Retina (tissue), 1 donor: ENCODE measurements at regions not wholly inside any gene's neighbourhood (a gene's known extent, or its start where the extent isn't known, plus 50 kb on each side); places are given as distances from the start of the nearest gene placed in this dataset.
"Not testable (repeated sequence)": the region's sequence is repeated elsewhere in the genome, so short reads cannot be mapped to it uniquely, and the experiment has no call there.

Source experiments
- DNase-seq: peaks from one replicate; pipeline ENCODE4 v3.0.0-alpha.2; 2016

DNA sequence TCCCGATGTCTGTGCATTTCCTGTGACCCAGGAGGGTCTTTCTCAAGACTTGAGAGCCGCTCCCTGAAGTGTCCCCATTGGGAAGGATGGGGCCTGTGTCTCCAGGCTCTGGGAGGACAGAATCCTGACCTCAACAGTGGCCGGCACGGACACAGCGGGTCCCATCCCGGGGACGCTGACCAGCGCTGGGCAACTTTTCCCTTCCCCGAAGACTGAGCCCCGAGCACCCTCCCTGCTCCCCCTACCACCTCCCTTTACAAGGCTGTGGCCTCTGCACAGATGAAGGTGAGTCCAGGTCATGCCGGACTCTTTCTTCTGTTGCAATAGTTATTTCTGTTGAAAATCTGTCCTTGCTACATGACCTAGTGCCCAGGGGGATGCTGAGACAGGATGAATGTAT lies 135.7 kb downstream of the TMEM121 start:
- DNase-seq = not testable (repeated sequence)

DNA sequence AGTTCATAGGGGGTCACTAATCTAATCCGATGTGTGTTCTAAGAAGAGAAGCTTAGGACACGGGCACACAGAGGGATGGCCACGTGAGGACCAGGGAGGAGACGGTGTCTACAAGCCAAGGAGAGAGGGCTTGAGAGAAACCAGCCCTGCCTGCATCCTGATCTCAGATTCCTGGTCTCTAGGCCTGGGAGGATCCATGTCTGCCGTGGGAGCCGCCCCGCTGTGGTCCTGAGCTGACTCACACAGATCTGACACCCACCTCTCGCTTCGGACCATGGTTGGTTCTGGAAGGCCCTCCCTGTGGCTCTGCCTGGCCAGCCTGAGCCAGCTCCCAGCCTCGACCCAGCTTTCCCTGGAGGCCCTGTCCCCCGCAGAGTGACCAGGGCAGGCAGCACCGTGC lies 136.2 kb downstream of the TMEM121 start:
- DNase-seq = not testable (repeated sequence)

DNA sequence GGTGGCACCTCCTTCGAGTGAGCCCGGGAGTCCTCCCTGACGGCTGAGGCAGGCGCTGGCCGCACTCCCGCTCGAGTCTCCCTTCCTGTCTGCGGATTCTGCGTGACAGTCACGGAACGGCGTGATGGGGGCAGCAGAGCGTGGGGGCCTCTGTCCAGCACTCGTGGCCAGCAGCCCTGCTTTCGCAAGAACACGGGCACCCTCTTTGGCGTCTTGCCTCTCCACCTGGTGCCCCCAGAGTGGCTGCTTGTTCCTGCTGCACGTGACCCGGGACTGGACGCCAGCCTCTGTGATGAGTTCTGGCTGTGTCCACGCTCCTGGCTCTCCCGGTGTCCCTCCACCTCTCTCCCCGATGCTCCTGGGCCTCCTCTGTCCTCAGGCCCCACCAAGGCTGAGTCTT lies 136.9 kb downstream of the TMEM121 start:
- DNase-seq = not testable (repeated sequence)

DNA sequence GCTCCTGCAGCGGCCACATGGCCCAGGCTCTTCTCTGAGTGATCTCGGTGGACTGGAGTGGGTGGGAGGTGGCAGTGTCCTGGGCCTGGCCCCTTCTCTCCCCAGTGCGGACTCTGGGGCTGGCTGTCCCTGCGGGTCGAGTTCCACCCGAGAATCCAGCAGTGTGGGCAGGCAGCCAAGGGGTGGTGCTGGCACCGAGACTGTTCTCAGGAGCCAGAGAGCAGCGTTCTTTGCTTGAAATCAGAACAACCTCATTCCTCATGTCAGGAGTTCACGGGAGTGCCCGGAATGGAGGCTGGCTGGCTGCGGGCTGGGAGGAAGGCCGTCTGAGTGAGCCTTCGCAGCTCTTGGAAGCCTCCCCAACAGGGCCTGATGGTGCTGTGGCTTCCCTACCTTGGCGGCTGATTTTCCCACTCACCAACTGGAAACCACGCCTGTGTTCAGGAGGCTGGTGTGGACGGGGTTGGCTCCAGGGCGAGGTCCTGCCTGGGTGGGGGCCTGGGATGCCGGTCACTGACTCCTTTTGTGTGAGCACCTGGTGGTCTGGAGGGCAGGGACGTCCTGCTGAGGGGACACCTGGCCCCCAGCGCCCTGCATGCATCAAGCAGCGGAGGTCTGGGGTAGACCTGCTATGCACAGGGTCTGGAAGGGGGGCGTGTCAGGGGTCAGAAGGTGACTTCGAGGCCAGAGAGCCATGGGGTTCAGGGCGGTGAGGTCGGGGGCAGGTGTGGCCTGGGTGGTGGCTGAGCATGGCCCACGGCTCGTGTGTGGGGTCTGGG lies 137.6 kb downstream of the TMEM121 start:
- not testable (repeated sequence) for DNase-seq

DNA sequence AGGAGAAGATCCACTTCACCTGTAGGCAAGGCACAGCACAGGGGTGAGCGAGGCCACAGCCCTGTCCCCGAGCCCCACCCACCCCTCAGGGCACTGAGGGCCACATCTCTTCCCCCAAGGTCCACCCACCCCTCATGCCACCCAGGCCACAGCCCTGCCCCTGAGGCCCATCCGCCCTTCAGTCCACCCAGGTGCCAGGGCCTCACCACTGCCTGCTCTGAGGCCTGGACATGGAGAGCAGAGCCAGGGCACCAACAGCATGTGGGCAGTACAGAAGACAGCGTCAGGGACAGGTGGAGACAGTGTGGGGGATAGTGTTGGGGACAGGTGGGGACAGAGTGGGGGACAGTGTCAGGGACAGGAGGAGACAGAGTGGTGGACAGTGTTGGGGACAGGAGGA lies 138.3 kb downstream of the TMEM121 start:
- no peak for DNase-seq

DNA sequence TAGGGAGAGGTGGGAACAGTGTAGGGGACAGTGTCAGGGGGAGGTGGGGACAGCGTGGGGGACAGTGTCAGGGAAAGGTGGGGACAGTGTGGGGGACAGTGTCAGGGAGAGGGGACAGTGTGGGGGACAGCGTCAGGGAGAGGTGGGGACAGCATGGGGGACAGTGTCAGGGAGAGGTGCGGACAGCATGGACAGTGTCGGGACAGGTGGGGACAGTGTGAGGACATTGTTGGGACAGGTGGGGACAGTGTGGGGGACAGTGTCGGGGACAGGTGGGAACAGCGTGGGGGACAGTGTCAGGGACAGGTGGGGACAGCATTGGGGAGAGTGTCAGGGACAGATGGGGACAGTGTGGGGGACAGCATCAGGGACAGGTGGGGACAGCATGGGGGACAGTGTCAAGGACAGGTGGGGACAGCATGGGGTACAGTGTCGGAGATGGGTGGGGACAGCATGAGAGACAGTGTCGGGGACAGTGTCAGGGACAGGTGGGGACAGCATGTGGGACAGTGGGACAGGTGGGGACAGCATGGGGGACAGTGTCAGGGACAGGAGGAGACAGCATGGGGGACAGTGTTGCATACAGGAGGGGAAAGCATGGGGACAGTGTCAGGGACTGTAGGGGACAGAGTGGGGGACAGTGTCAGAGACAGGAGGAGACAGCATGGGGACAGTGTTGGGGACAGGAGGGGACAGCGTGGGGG lies 139.0 kb downstream of the TMEM121 start:
- no peak for DNase-seq

DNA sequence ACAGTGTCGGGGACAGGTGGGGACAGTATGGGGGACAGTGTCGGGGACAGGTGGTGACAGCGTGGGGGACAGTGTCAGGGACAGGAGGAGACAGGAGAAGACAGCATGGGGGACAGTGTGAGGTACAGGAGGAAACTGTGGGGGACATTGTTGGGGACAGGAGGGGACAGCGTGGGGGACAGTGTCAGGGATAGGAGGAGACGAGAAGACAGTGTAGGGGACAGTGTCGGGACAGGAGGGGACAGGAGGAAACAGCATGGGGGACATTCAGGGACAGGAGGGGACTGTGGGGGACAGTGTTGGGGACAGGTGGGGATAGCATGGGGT lies 139.5 kb downstream of the TMEM121 start:
- no peak for DNase-seq

DNA sequence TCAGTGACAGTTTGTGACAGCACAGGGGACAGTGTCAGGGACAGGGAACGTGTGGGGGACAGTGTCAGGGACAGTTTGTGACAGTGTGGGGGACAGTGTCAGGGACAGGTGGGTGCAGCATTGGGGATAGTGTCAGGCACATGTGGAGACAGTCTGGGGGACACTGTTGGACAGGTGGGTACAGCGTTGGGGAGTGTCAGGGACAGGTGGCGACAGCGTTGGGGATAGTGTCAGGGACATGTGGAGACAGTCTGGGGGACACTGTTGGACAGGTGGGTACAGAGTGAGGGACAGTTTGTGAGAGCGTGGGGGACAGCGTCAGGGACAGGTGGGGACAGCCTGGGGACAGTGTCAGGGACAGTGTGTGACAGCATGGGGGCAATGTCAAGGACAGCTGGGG lies 140.0 kb downstream of the TMEM121 start:
- DNase-seq = no peak

DNA sequence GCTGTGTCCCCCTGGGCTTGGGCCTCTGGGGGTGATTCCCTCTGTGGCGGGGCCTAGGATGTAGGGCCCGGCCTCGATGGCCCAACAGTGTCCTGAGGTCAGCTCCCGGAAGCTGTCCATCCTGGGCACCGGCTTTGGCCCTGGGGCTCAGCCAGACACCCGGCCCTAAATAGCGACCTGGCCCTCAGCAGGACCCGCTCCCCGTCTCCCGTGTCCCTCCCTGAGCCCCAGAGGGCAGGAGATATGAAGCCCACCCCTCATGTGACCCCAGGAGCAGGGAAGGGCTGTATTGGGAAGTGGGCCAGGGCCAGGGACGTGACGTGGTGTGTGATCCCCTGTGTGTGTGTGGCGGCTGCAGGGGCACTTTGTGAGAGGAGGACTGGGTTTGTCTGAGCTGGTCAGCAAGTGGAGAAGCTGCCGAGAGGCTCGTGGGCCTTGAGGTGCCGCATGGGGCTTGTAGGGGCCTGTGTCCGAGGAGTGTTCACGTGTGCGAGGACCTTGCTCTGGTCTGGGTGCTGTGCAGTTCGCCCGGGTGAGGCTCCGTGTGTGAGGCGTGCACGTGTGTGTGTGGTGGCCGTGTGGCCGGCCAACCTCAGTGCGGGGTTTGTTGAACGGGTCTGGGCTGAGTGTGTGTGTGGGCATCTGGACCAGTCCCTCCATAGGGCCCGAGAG lies 140.7 kb downstream of the TMEM121 start:
- DNase-seq = not testable (repeated sequence)

DNA sequence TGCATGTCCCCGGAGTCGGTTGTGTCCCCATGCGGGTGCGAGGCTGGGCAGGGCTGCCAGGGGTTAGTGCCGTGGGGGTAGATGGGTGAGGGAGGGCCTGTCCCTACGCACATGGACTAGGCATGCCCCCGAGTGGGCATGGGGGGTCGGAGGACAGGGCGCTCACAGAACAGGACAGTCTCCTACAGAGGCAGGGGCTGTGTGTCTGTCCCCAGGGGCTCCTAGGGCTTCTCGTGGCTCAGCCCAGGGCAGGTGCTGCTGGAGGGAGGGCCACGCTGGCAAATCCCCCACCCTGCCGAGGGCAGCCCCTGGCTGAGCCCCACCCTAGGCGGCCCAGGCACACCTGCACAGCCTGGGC lies 141.3 kb downstream of the TMEM121 start:
- not testable (repeated sequence) for DNase-seq

DNA sequence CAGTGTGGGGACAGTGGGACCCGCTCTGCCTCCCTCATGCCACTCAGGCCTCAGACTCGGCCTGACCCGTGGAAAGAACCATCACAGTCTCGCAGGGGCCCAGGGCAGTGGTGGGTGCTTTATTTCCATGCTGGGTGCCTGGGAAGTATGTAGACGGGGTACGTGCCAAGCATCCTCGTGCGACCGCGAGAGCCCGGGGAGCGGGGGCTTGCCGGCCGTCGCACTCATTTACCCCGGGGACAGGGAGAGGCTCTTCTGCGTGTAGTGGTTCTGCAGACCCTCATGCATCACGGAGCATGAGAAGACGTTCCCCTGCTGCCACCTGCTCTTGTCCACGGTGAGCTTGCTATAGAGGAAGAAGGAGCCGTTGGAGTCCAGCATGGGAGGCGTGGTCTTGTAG lies 141.6 kb downstream of the TMEM121 start:
- DNase-seq = not testable (repeated sequence)

DNA sequence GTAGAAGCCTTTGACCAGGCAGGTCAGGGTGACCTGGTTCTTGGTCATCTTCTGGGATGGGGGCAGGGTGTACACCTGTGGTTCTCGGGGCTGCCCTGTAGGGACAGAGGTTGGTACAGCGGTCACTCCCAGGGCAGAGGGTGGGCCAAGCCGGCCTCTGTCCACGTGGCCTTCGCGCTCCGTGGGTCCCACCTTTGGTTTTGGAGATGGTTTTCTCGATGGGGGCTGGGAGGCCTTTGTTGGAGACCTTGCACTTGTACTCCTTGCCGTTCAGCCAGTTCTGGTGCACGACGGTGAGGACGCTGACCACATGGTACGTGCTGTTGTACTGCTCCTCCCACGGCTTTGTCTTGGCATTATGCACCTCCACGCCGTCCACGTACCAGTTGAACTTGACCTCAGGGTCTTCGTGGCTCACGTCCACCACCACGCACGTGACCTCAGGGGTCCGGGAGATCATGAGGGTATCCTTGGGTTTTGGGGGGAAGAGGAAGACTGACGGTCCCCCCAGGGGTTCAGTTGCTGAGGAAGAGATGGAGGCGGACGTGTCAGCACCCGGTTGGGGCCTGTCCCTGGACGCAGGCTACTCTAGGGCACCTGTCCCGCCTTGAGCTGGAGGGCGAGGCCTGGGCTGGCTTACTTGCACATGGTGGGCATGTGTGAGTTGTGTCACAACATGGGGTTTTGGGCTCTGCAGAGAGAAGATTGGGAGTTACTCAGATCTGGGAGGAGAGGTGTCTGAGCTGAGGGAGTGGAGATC lies 142.3 kb downstream of the TMEM121 start:
- DNase-seq = not testable (repeated sequence)

DNA sequence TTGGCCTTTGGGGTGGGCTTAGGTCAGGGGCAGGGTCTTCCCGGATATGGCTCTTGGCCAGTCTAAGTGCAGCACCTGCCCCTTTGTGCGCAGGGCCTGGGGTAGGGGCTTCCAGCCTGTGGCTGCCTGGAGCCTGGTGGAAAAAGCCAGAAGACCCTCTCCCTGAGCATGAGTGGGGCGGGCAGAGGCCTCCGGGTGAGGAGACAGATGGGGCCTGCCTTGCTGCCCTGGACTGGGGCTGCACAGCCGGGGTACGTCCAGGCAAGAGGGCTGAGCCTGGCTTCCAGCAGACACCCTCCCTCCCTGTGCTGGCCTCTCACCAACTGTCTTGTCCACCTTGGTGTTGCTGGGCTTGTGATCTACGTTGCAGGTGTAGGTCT lies 142.8 kb downstream of the TMEM121 start:
- DNase-seq = not testable (repeated sequence)

DNA sequence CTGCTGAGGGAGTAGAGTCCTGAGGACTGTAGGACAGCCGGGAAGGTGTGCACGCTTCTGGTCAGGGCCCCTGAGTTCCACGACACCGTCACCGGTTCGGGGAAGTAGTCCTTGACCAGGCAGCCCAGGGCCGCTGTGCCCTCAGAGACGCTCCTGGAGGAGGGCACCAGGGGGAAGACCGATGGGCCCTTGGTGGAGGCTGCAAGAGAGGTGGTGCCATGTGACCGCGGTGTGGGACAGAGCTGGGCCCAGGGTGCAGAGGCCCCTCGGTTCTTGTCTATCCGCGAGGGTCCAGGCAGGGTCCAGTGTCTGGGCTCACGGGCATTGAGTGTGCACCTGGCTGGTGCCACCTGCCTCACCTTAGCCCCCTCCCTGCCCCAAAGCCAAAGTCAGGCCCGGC lies 143.3 kb downstream of the TMEM121 start:
- not testable (repeated sequence) for DNase-seq

DNA sequence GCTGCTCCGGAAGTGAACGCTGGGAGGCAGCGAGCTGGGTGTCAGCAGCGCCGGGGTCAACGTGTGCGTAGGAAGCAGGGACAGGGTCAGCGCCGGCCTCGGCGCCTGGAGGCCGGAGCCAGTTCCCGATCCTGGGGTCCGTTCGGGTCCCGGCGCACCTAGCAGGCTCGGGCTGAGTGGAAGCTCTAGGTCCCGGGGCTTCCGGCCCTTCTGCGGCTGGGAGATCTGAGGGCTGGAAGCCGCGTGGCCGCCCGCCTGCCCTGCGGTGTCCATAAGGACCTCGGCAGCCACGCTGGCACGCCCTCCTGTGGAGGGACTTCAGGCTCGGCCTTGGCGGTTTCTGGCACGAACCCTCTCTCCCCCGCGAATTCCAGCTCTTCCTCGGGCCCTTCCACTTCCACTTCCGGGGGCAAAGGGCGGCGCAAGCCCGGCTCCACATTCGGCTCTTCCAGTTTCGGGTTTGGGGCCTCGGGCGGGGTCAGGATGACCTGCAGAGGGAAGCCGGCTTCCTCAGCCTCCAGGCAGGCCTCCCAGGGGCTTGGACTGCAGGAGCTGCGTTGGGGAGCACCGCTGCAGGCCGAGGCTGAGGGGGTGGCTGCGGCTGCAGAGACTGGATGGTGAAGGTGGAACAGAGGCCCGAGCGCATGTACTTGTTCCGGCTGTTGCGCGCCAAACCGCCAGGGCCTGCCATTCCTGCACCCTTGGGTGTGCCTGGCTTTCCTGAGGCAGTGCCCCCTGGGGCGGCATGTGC lies 146.2 kb downstream of the TMEM121 start:
- DNase-seq = not testable (repeated sequence)

DNA sequence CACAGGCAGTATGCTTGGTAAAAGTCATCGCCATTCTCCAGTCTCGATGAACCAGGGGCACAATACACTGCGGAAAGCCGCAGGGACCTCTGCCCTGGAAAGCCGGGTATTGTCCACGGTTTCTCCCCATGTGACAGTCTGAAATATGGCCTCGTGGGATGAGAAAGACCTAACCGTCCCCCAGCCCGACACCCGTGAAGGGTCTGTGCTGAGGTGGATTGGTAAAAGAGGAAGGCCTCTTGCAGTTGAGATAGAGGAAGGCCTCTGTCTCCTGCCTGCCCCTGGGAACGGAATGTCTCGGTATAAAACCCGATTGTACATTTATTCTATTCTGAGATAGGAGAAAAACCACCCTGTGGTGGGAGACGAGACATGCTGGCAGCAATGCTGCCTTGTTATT lies 149.1 kb downstream of the TMEM121 start:
- not testable (repeated sequence) for DNase-seq

DNA sequence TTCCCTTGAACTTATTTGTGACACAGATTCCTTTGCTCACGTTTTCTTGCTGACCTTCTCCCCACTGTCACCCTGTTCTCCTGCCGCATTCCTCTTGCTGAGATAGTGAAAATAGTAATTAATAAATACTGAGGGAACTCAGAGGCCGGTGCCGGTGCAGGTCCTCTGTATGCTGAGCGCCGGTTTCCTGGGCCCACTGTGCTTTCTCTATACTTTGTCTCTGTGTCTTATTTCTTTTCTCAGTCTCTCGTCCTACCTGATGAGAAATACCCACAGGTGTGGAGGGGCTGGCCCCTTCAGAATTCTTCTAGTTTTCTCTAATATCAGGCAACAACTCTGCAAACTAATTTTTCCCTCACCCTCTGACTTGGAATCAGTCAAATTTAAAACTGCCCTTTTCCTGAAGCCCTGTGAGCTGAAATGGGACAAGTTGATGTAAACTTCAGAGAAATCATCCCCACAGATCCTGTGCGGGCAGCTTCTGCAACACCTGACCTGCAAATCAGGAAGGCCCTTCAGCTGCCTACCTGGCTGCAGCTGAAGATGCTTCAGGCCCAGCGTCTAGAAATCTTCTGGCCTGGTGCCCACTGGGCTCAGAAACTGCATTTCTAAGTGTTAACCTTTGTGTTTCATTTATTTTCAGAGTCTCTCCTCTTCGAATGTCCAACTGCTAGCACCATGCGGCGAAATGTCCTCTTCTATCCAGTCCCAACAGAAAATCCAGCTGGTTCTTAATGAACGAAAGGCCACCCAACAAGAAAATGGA lies 149.7 kb downstream of the TMEM121 start:
- DNase-seq = not testable (repeated sequence)

DNA sequence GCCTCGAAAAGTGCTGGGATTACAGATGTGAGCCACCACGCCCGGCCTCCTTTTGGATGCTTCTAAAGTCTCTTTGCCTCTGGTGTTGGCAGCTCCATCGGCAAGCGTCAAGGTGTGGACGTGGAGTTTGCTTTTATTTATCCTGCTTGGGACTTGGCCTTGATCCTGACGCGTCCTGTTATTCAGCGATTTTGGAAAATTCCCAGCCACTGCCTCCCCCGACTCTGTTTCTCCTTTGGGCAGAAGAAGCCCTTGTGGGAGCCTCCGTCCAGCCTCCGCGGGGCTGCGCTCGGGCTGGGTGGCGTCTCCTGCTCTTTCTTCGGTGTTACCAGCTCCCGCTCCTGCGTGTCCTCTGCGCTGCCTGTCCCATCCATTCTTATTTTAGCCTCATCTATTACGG lies 151.7 kb downstream of the TMEM121 start:
- not testable (repeated sequence) for DNase-seq

DNA sequence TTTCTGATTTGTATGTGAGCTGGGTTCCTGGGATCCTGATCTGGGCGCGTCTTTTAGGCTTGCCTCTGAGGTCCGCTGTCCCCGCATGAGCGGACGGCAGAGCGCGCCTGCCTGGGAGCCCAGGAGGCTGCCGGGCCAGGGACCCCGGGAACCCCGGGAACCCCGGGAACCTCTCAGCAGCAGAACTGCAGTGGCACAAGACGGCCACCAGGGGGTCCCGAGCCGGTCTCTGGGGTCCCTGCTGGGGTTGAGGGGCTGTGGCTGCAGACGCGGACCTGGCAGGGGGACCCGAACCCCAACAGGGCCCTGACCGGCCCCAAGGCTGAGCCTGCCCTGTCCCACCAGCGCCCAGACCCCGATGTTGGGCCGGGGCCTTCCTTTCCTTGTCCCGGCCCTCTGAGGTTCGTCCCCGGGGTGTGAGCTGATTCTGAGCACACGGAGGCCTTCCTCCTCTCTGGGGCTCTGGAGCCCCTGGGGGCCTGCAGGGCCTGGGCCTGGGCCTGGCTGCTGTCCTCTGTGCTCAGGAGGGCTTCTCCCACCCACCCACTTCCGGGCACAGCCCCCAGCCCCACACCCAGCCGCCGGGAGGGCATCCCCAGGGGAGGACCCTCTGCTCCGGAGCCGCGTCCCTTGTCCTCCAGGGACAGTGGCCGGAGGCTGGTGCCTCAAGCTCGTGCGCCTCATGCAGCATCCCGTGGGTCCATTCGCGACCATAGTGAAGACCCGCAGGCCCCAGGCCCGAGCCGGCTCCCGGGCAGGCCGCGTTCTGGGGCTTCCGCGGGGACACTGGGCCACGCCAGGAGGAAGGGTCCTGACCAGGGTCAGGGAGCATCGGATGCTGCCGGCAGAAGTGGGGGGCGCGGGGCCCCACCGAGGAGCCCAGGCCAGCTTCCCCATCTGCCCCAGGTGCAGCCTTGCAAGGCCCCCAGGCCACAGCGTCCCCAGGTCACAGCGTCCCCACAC lies 152.9 kb downstream of the TMEM121 start:
- not testable (repeated sequence) for DNase-seq

DNA sequence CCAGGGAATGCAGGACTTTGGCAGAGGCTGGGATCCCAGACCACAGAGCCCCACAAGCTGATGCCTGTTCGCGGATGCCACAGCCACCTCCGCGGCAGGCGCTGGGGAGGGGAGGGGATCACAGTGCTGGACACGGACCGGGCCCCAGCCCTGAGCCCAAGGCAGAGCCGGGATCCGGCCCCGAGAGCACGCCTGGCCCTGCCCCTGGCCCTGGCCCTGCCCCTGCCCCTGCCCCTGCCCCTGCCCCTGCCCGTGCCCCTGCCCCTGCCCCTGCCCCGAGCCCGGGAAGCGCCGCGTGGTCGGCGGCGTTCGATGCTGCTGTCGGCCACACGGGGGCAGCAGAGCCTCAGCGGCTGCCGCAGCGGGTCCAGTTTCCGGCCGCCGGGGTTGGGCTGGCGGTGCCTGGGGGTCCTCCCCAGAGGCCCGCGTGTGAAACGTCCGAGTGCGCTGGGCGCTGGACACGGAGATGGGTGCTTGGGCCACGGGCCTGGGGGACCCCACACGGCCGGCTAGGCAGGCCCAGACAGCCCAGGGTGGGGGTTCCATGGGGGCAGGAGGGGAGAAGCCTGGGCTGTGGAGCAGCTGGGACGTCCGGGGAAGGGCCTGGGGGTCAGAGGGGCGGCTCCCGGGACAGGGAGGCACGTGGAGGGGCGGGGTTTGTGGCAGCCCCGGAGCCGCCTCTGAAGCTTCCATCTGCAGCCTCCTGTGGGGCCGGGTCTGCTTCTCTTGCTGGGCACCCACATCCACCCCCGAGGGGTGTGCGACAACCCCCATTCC lies 153.8 kb downstream of the TMEM121 start:
- DNase-seq = not testable (repeated sequence)
